Vagina (tissue), 2 donors: ENCODE measurements at regions not wholly inside any gene's neighbourhood (a gene's known extent, or its start where the extent isn't known, plus 50 kb on each side); places are given as distances from the start of the nearest gene placed in this dataset.

Experiments used
- DNase-seq, 2 donors: peaks; one replicate each; pipeline ENCODE4 v3.0.0-alpha.2; 2017; ENCODE audit errors: extremely low spot score in 2 of 2
- H3K27ac ChIP-seq: fragments of 200-600 bp; sonication (generic); one replicate; pipeline ENCODE4 v1.5.1; 2019
- H3K27me3 ChIP-seq: fragments of 200-600 bp; sonication (generic); one replicate; pipeline ENCODE4 v1.5.1; 2019
- H3K36me3 ChIP-seq, 2 donors: fragments of 200-600 bp; sonication (generic); one replicate each; pipeline ENCODE4 v1.5.1; 2017 to 2019
- H3K4me1 ChIP-seq: fragments of 200-600 bp; sonication (generic); one replicate; pipeline ENCODE4 v1.5.1; 2019
- H3K4me3 ChIP-seq, 2 donors: fragments of 200-600 bp; sonication (generic); 1 replicate in 1 of 2; 2 replicates in 1 of 2; pipeline ENCODE4 v1.5.1; 2016 to 2019
- H3K9me3 ChIP-seq: fragments of 200-600 bp; sonication (generic); one replicate; pipeline ENCODE4 v1.5.1; 2019
- CTCF ChIP-seq, 3 experiments: fragments of 450-650 bp in 2 of 3; fragments of 200-600 bp in 1 of 3; sonication (generic) in 1 of 3; IDR thresholded peaks; one replicate each; pipeline ENCODE4 v1.5.1; 2017 to 2019; ENCODE audit warnings: antibody characterized with exemption in 3 of 3, mild to moderate bottlenecking in 2 of 3, moderate library complexity in 2 of 3
- POLR2A ChIP-seq, 2 donors: fragments of 450-650 bp; IDR thresholded peaks; one replicate each; pipeline ENCODE4 v1.6.1; 2017; ENCODE audit warnings: antibody characterized with exemption in 2 of 2, mild to moderate bottlenecking in 2 of 2, moderate library complexity in 2 of 2
- POLR2AphosphoS5 ChIP-seq, 2 donors: sonication (generic); formaldehyde crosslinking; IDR thresholded peaks; one replicate each; pipeline ENCODE4 v1.9.0; 2017; ENCODE audit warnings: antibody characterized with exemption in 2 of 2, mild to moderate bottlenecking in 2 of 2, low read depth in 1 of 2; ENCODE audit not compliant: insufficient read depth in 1 of 2
- intact Hi-C: fragments of 100-400 bp; cut with DNase I; formaldehyde crosslinking; loops from one replicate; pipeline ENCODE4 v1.15.1; 2023

DNA sequence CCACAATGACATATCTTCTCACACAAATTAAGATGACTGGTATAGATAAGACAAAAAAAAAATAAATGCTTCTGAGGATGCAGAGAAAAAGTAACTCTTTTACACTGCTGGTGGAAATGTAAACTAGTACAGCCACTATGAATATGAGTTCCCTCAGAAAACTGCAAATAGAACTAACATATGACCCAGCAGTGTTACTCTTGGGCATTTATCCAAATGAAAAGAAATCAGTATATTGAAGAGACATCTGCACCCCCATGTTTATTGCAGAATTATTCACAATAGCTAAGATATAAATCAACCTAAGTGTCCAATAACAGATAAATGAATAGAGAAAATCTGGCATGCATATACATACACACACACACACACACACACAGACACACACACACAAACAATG lies 83.0 kb upstream of the FAM174A start:
- Histone ChIP-seq H3K27ac (no peak overlapping the region), H3K9me3 (no peaks in the 10 kb centered on the region), H3K27me3 (no peaks in the 10 kb centered on the region), H3K4me1 (peaks cover 6% of the 10 kb centered on the region), H3K4me3 (no peak overlapping the region), H3K36me3 (no peaks in the 10 kb centered on the region)
- no peak for DNase-seq
- intact Hi-C loops = no loop called here
- TF ChIP-seq POLR2AphosphoS5 (IDR thresholded peaks at IDR 0.05; ENCODE audit: insufficient read depth in 1 of 2, low read depth in 1 of 2) (no peak), POLR2A (IDR thresholded peaks at IDR 0.05) (no peak), CTCF (IDR thresholded peaks at IDR 0.05) (no peak)

- no peak overlapping the region for H3K4me3 ChIP-seq
- no peaks in the 10 kb centered on the region for H3K27me3 ChIP-seq
- no peaks in the 10 kb centered on the region for H3K9me3 ChIP-seq
- intact Hi-C loops = no loop called here
- H3K36me3 ChIP-seq = no peaks in the 10 kb centered on the region
- no peak for DNase-seq
- no peak for TF ChIP-seq POLR2A (IDR thresholded peaks at IDR 0.05)
- no peak for TF ChIP-seq POLR2AphosphoS5 (IDR thresholded peaks at IDR 0.05; ENCODE audit: insufficient read depth in 1 of 2, low read depth in 1 of 2)
- no peak for TF ChIP-seq CTCF (IDR thresholded peaks at IDR 0.05)
- H3K27ac ChIP-seq = no peak overlapping the region
- peaks cover 6% of the 10 kb centered on the region for H3K4me1 ChIP-seq
Measured at GRCh38 chr5:100448111-100448528, 87.1 kb upstream of the FAM174A start.

- DNase-seq = no peak
- H3K4me1 ChIP-seq = peaks cover 6% of the 10 kb centered on the region
- TF ChIP-seq CTCF (IDR thresholded peaks at IDR 0.05) = no peak
- TF ChIP-seq POLR2AphosphoS5 (IDR thresholded peaks at IDR 0.05; ENCODE audit: insufficient read depth in 1 of 2, low read depth in 1 of 2) = no peak
- no peak for TF ChIP-seq POLR2A (IDR thresholded peaks at IDR 0.05)
- H3K4me3 ChIP-seq = no peak overlapping the region
- H3K27ac ChIP-seq = no peak overlapping the region
- intact Hi-C loops = no loop called here
- H3K36me3 ChIP-seq = no peaks in the 10 kb centered on the region
- H3K9me3 ChIP-seq = no peaks in the 10 kb centered on the region
- no peaks in the 10 kb centered on the region for H3K27me3 ChIP-seq
Measured at GRCh38 chr5:100446879-100447430, 88.2 kb upstream of the FAM174A start.

DNA sequence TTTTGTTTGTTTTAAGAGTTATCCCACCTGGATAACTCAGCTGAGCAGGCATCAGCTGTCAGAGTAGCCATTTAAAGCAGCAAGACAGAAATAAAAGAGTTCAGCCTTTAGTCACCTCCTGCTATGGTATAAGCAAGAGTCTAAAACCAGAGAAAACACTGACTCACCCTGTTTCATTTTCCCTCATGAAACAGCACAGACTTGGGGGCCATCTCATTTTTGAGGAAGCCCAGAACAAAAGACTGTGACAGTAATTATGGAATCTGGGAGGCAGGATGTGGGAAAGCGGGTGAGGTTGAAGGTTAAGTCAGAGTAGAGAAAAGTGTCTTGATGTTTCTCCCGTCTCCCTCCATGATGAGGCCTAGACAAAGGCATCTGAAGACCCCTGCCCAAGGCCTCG lies 90.2 kb upstream of the FAM174A start:
- no peak for DNase-seq
- intact Hi-C loops = no loop called here
- TF ChIP-seq POLR2A (IDR thresholded peaks at IDR 0.05) = no peak
- TF ChIP-seq CTCF (IDR thresholded peaks at IDR 0.05) = no peak
- no peak for TF ChIP-seq POLR2AphosphoS5 (IDR thresholded peaks at IDR 0.05; ENCODE audit: insufficient read depth in 1 of 2, low read depth in 1 of 2)
- Histone ChIP-seq H3K27ac (no peak overlapping the region), H3K4me3 (no peak overlapping the region), H3K4me1 (peaks cover 6% of the 10 kb centered on the region), H3K27me3 (no peaks in the 10 kb centered on the region), H3K9me3 (no peaks in the 10 kb centered on the region), H3K36me3 (no peaks in the 10 kb centered on the region)

- no peak for DNase-seq
- intact Hi-C loops = no loop called here
- Histone ChIP-seq H3K27ac (no peak overlapping the region), H3K4me3 (no peak overlapping the region), H3K27me3 (no peaks in the 10 kb centered on the region), H3K4me1 (no peaks in the 10 kb centered on the region), H3K9me3 (no peaks in the 10 kb centered on the region), H3K36me3 (no peaks in the 10 kb centered on the region)
- no peak for TF ChIP-seq POLR2AphosphoS5 (IDR thresholded peaks at IDR 0.05; ENCODE audit: insufficient read depth in 1 of 2, low read depth in 1 of 2)
- TF ChIP-seq CTCF (IDR thresholded peaks at IDR 0.05) = no peak
- TF ChIP-seq POLR2A (IDR thresholded peaks at IDR 0.05) = no peak
Measured at GRCh38 chr5:100434815-100435214, 100.4 kb upstream of the FAM174A start.
